ELF-1 (cell line): ENCODE measurements at regions not wholly inside any gene's neighbourhood (a gene's known extent, or its start where the extent isn't known, plus 50 kb on each side); places are given as distances from the start of the nearest gene placed in this dataset.

Source experiments
- DNase-seq: peaks from one replicate; pipeline ENCODE4 v3.0.0-alpha.2; 2016; ENCODE audit warnings: low read depth, low spot score

GRCh38 chr20:4600308-4601014 lies 85.8 kb upstream of the PRNP start:
- no peak for DNase-seq

GRCh38 chr20:4597215-4597614 lies 89.0 kb upstream of the PRNP start:
- DNase-seq, result no peak

GRCh38 chr20:4593149-4593525 lies 93.1 kb upstream of the PRNP start:
- DNase-seq, result no peak

- peak; percentile 72 for DNase-seq
These were observed 93.7 kb upstream of the PRNP start for GRCh38 chr20:4592316-4593148.

- DNase-seq, result no peak
These were observed 94.3 kb upstream of the PRNP start for GRCh38 chr20:4591975-4592315.

GRCh38 chr20:4585758-4586157 lies 100.5 kb upstream of the PRNP start:
- DNase-seq, result no peak

GRCh38 chr20:4585104-4585753 lies 101.0 kb upstream of the PRNP start:
- no peak for DNase-seq

GRCh38 chr20:4584510-4584909 lies 101.7 kb upstream of the PRNP start:
- no peak for DNase-seq

- no peak for DNase-seq
These were observed 104.4 kb upstream of the PRNP start for GRCh38 chr20:4581838-4582237.

- no peak for DNase-seq
These were observed 107.9 kb upstream of the PRNP start for GRCh38 chr20:4578375-4578774.

- DNase-seq, result no peak
These were observed 111.9 kb upstream of the PRNP start for GRCh38 chr20:4574356-4574690.

- DNase-seq, result no peak
These were observed 112.5 kb upstream of the PRNP start for GRCh38 chr20:4573564-4574355.

- DNase-seq, result no peak
These were observed 114.3 kb upstream of the PRNP start for GRCh38 chr20:4571759-4572531.

GRCh38 chr20:4569865-4570264 lies 116.4 kb upstream of the PRNP start:
- no peak for DNase-seq

- peak; percentile 24 for DNase-seq
These were observed 117.2 kb upstream of the PRNP start for GRCh38 chr20:4569092-4569491.

GRCh38 chr20:4568361-4568959 lies 117.8 kb upstream of the PRNP start:
- no peak for DNase-seq

GRCh38 chr20:4567170-4567569 lies 119.1 kb upstream of the PRNP start:
- no peak for DNase-seq

- DNase-seq, result no peak
These were observed 122.7 kb upstream of the PRNP start for GRCh38 chr20:4563534-4563933.

GRCh38 chr20:4563031-4563430 lies 123.2 kb upstream of the PRNP start:
- DNase-seq, result no peak

GRCh38 chr20:4560667-4561066 lies 125.6 kb upstream of the PRNP start:
- DNase-seq, result no peak

GRCh38 chr20:4559906-4560305 lies 126.3 kb upstream of the PRNP start:
- no peak for DNase-seq
